22Rv1 (cell line): ENCODE measurements at regions not wholly inside any gene's neighbourhood (a gene's known extent, or its start where the extent isn't known, plus 50 kb on each side); places are given as distances from the start of the nearest gene placed in this dataset.

Experiments used
- ZFX ChIP-seq: fragments of 450-650 bp; IDR thresholded peaks from 2 replicates; pipeline ENCODE4 v1.6.1; 2017; ENCODE audit warnings: antibody characterized with exemption, borderline replicate concordance
- TF ChIP-seq, protein P1 (sequence below): fragments of 450-650 bp; IDR thresholded peaks from 2 replicates; pipeline ENCODE4 v1.5.1; 2017; ENCODE audit warnings: mild to moderate bottlenecking

DNA sequence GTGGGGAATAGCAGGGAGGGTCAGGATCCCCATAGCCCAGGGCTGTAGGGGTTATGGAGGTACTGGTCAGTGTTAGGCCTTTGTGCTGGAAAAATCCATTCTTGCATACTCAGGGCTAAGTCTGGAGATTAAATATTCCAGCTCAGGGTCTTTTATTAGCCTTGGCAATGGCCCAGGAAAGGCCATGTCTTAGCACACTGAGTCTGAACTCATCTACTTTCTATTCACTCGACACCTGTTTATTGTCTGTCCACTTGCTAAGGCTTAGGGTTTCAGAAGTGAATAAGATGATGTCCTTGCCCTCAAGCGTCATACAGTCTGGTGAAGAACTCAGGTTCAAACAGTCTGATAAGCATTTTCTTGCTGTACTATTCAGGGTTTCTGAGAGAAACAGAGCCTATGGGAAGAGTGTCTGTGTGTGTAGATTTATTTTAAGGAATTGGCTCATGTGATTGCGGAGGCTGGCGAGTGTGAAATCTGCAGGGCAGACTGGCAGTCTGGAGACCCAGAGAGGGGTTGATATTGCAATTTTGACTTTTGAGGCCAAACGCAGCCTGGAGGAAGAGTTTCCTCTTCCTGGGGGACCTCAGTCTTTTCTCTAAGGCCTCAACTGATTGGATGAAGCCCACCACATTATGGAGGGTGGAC lies 135.8 kb downstream of the RAMP3 start:
- TF ChIP-seq, protein P1, sequence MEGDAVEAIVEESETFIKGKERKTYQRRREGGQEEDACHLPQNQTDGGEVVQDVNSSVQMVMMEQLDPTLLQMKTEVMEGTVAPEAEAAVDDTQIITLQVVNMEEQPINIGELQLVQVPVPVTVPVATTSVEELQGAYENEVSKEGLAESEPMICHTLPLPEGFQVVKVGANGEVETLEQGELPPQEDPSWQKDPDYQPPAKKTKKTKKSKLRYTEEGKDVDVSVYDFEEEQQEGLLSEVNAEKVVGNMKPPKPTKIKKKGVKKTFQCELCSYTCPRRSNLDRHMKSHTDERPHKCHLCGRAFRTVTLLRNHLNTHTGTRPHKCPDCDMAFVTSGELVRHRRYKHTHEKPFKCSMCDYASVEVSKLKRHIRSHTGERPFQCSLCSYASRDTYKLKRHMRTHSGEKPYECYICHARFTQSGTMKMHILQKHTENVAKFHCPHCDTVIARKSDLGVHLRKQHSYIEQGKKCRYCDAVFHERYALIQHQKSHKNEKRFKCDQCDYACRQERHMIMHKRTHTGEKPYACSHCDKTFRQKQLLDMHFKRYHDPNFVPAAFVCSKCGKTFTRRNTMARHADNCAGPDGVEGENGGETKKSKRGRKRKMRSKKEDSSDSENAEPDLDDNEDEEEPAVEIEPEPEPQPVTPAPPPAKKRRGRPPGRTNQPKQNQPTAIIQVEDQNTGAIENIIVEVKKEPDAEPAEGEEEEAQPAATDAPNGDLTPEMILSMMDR: no peak
- TF ChIP-seq ZFX: no peak
